Astrocyte (in vitro differentiated cells and primary cell): ENCODE measurements at regions not wholly inside any gene's neighbourhood (a gene's known extent, or its start where the extent isn't known, plus 50 kb on each side); places are given as distances from the start of the nearest gene placed in this dataset.

Source experiments
- DNase-seq: peaks from one replicate; pipeline ENCODE4 v3.0.0-alpha.2; 2010; ENCODE audit warnings: low read depth
- FAIRE-seq: peaks from 2 replicates; lab custom pipeline; 2011; peaks lifted over from hg19 to GRCh38; lab: Jason Lieb, UNC
- H2AFZ ChIP-seq: 2 replicates; pipeline ENCODE4 v1.6.0; 2012; ENCODE audit warnings: low read depth, low read length, inconsistent platforms
- H3K27ac ChIP-seq: 2 replicates; pipeline ENCODE4 v1.5.1; 2011; ENCODE audit warnings: low read depth, low read length, inconsistent platforms
- H3K27me3 ChIP-seq: 2 replicates; pipeline ENCODE4 v1.6.0; 2011; ENCODE audit warnings: low read length, inconsistent platforms; ENCODE audit not compliant: insufficient read depth
- H3K36me3 ChIP-seq: 2 replicates; pipeline ENCODE4 v1.5.1; 2011; ENCODE audit warnings: low read length, inconsistent platforms; ENCODE audit not compliant: insufficient read depth
- H3K4me1 ChIP-seq: 2 replicates; pipeline ENCODE4 v1.5.1; 2011; ENCODE audit warnings: low read length, inconsistent platforms; ENCODE audit not compliant: insufficient read depth
- H3K4me2 ChIP-seq: 2 replicates; pipeline ENCODE4 v1.6.0; 2012; ENCODE audit warnings: low read length, inconsistent platforms
- H3K4me3 ChIP-seq: 2 replicates; pipeline ENCODE4 v1.5.1; 2011; ENCODE audit warnings: low read depth, mild to moderate bottlenecking, low read length, inconsistent platforms; ENCODE audit not compliant: insufficient read depth
- H3K79me2 ChIP-seq: 2 replicates; pipeline ENCODE4 v1.6.0; 2012; ENCODE audit warnings: mild to moderate bottlenecking, low read length, inconsistent platforms; ENCODE audit not compliant: insufficient read depth
- H3K9ac ChIP-seq: 2 replicates; pipeline ENCODE4 v1.6.0; 2012; ENCODE audit warnings: mild to moderate bottlenecking, low read length, inconsistent platforms
- H3K9me3 ChIP-seq: 2 replicates; pipeline ENCODE4 v1.5.1; 2012; ENCODE audit warnings: low read depth, mild to moderate bottlenecking, low read length, inconsistent platforms; ENCODE audit not compliant: insufficient read depth
- H4K20me1 ChIP-seq: 2 replicates; pipeline ENCODE4 v1.6.0; 2012; ENCODE audit warnings: low read length, inconsistent platforms; ENCODE audit not compliant: insufficient read depth
- H3K27ac Mint-ChIP-seq: one replicate; pipeline ENCODE4 v1.8.0; 2021; ENCODE audit warnings: mild to moderate bottlenecking, mixed read lengths; ENCODE audit not compliant: unreplicated experiment
- H3K27me3 Mint-ChIP-seq: one replicate; pipeline ENCODE4 v1.8.0; 2021; ENCODE audit warnings: low read depth, mixed read lengths; ENCODE audit not compliant: unreplicated experiment
- H3K36me3 Mint-ChIP-seq: one replicate; pipeline ENCODE4 v1.8.0; 2021; ENCODE audit warnings: low read depth, mixed read lengths; ENCODE audit not compliant: unreplicated experiment
- H3K4me1 Mint-ChIP-seq: one replicate; pipeline ENCODE4 v1.8.0; 2021; ENCODE audit warnings: low read depth, mixed read lengths; ENCODE audit not compliant: unreplicated experiment
- H3K4me3 Mint-ChIP-seq: one replicate; pipeline ENCODE4 v1.8.0; 2021; ENCODE audit warnings: mild to moderate bottlenecking, moderate library complexity, mixed read lengths; ENCODE audit not compliant: unreplicated experiment
- H3K9me3 Mint-ChIP-seq: one replicate; pipeline ENCODE4 v1.8.0; 2021; ENCODE audit warnings: mild to moderate bottlenecking, mixed read lengths; ENCODE audit not compliant: unreplicated experiment
- EZH2 ChIP-seq: IDR thresholded peaks from 2 replicates; pipeline ENCODE4 v1.6.1; 2012; ENCODE audit warnings: mild to moderate bottlenecking, low read length, inconsistent platforms; ENCODE audit not compliant: insufficient read depth
- TF ChIP-seq, protein P1 (sequence below): IDR thresholded peaks from 2 replicates; pipeline ENCODE4 v1.5.1; 2011; ENCODE audit warnings: low read depth, mild to moderate bottlenecking, inconsistent platforms, low read length, moderate library complexity; ENCODE audit not compliant: insufficient read depth

DNA sequence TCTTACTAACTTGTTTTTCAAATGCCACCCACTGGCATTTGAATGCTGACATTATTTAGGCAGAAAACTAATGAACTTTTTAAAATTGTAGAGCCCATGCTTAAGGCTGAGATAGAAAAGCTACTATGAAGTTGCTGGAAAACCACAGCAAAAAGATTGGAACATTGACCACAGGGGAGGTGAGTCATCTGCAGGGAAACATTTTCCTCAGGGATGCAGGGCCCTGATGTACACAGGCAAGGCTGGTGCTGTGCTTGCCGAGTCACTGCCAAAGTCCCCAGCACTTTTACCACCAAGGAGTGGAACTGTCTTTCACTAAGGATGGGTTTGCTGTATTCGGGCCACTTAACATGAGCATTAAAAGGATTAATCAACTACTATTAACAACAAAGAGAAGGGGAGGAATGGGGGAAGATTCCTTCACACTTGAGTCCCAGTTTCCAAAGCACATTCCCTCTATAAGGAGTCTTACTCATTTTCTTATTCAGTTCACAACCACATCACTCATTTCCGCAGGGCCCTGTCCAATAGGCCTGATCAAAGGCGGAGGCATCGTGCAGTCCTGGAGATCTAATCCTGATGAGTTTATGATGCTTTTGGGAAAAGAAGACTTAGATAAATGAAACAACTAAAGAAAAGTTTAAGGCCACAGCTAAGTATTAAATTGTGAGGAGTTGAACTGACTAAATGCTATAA is 202.9 kb upstream of the NPY2R start:
- TF ChIP-seq EZH2 = no peak
- TF ChIP-seq, protein P1, sequence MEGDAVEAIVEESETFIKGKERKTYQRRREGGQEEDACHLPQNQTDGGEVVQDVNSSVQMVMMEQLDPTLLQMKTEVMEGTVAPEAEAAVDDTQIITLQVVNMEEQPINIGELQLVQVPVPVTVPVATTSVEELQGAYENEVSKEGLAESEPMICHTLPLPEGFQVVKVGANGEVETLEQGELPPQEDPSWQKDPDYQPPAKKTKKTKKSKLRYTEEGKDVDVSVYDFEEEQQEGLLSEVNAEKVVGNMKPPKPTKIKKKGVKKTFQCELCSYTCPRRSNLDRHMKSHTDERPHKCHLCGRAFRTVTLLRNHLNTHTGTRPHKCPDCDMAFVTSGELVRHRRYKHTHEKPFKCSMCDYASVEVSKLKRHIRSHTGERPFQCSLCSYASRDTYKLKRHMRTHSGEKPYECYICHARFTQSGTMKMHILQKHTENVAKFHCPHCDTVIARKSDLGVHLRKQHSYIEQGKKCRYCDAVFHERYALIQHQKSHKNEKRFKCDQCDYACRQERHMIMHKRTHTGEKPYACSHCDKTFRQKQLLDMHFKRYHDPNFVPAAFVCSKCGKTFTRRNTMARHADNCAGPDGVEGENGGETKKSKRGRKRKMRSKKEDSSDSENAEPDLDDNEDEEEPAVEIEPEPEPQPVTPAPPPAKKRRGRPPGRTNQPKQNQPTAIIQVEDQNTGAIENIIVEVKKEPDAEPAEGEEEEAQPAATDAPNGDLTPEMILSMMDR = no peak
- Mint-ChIP-seq H3K4me1 (peaks cover 8% of the 10 kb centered on the region), H3K27ac (peak overlapping the region; percentile 28), H3K4me3 (no peak overlapping the region), H3K9me3 (no peaks in the 10 kb centered on the region), H3K27me3 (no peaks in the 10 kb centered on the region), H3K36me3 (no peaks in the 10 kb centered on the region)
- FAIRE-seq (no peak), DNase-seq (peak; percentile 60)
- Histone ChIP-seq H3K9me3 (no peaks in the 10 kb centered on the region), H3K36me3 (no peaks in the 10 kb centered on the region), H3K9ac (no peak overlapping the region), H3K4me1 (no peaks in the 10 kb centered on the region), H3K27me3 (no peaks in the 10 kb centered on the region), H3K4me3 (no peak overlapping the region), H3K4me2 (peak overlapping the region; percentile 60), H2AFZ (peak overlapping the region; percentile 72), H3K27ac (peak overlapping the region; percentile 26), H3K79me2 (no peaks in the 10 kb centered on the region), H4K20me1 (no peaks in the 10 kb centered on the region)

DNA sequence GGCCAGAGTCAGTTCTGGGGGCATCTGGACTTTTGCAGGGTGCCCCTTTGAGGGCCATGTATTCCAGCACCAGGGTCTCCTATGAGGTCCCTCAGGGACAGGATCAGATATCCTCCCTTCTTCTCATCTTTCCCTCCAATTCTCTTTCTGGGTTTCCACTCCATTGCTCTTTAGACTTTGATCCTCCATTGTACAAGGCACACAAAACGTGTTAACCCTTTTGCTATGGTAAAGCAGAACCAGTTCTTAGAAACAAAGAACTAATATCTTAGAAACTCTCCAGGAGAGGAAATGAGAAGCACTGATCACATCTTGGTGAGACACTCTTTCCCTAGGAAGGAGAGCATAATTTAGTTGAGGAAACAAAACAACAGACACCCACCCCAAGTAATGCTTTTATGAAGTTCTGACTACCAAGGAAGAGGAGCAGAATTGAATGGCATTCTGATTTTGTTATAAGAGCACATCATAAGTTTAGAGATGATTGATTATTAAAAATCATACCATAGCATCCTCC is 200.7 kb upstream of the NPY2R start:
- H3K27ac ChIP-seq = no peak overlapping the region
- H3K36me3 ChIP-seq = no peaks in the 10 kb centered on the region
- no peak overlapping the region for H2AFZ ChIP-seq
- FAIRE-seq (no peak), DNase-seq (no peak)
- Mint-ChIP-seq H3K36me3 (no peaks in the 10 kb centered on the region), H3K4me3 (no peak overlapping the region), H3K9me3 (no peaks in the 10 kb centered on the region), H3K4me1 (peaks cover 8% of the 10 kb centered on the region), H3K27ac (no peak overlapping the region), H3K27me3 (no peaks in the 10 kb centered on the region)
- no peaks in the 10 kb centered on the region for H4K20me1 ChIP-seq
- no peaks in the 10 kb centered on the region for H3K4me1 ChIP-seq
- no peaks in the 10 kb centered on the region for H3K9me3 ChIP-seq
- H3K27me3 ChIP-seq = no peaks in the 10 kb centered on the region
- H3K4me2 ChIP-seq = no peak overlapping the region
- no peak overlapping the region for H3K4me3 ChIP-seq
- TF ChIP-seq, protein P1 = no peak
- no peak for TF ChIP-seq EZH2
- no peaks in the 10 kb centered on the region for H3K79me2 ChIP-seq
- H3K9ac ChIP-seq = no peak overlapping the region

DNA sequence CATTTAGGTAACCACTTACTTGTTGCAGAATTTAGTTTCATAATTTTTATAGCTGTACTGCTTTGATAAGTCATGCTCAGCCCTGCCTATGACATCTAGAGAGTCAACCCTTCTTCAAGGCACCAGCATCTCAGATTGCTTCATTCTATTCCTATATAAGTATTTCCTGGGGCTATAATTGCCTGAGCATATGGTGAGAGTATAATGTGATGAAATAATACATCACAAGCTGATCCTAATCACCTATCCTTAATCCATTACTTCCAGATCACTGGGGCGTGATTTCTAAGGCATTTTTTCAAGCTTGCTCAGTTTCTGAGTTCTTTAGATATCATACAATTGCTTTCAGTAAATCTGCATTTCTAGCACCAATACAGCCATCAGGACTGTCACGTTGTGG is 200.0 kb upstream of the NPY2R start:
- no peaks in the 10 kb centered on the region for H4K20me1 ChIP-seq
- no peak overlapping the region for H3K4me3 ChIP-seq
- FAIRE-seq (no peak), DNase-seq (no peak)
- TF ChIP-seq, protein P1 = no peak
- TF ChIP-seq EZH2 = no peak
- no peak overlapping the region for H2AFZ ChIP-seq
- no peaks in the 10 kb centered on the region for H3K27me3 Mint-ChIP-seq
- no peak overlapping the region for H3K4me2 ChIP-seq
- H3K4me1 Mint-ChIP-seq = peaks cover 8% of the 10 kb centered on the region
- H3K9me3 ChIP-seq = no peaks in the 10 kb centered on the region
- no peak overlapping the region for H3K4me3 Mint-ChIP-seq
- no peak overlapping the region for H3K27ac Mint-ChIP-seq
- H3K4me1 ChIP-seq = no peaks in the 10 kb centered on the region
- H3K36me3 ChIP-seq = no peaks in the 10 kb centered on the region
- H3K9me3 Mint-ChIP-seq = no peaks in the 10 kb centered on the region
- H3K27ac ChIP-seq = no peak overlapping the region
- H3K79me2 ChIP-seq = no peaks in the 10 kb centered on the region
- H3K27me3 ChIP-seq = no peaks in the 10 kb centered on the region
- H3K36me3 Mint-ChIP-seq = no peaks in the 10 kb centered on the region
- no peak overlapping the region for H3K9ac ChIP-seq
